Astrocyte (in vitro differentiated cells and primary cell): ENCODE measurements at regions not wholly inside any gene's neighbourhood (a gene's known extent, or its start where the extent isn't known, plus 50 kb on each side); places are given as distances from the start of the nearest gene placed in this dataset.

ENCODE experiments used
- CTCF ChIP-seq: IDR thresholded peaks from 2 replicates; pipeline ENCODE4 v1.5.1; 2011; ENCODE audit warnings: low read depth, mild to moderate bottlenecking, inconsistent platforms, low read length, moderate library complexity; ENCODE audit not compliant: insufficient read depth
- EZH2 ChIP-seq: IDR thresholded peaks from 2 replicates; pipeline ENCODE4 v1.6.1; 2012; ENCODE audit warnings: mild to moderate bottlenecking, low read length, inconsistent platforms; ENCODE audit not compliant: insufficient read depth

- no peak for TF ChIP-seq EZH2
- no peak for TF ChIP-seq CTCF
Measured at GRCh38 chr16:34054137-34054536, 594.7 kb downstream of the TP53TG3F start.
